ENCODE measurements at regions not wholly inside any gene's neighbourhood (a gene's known extent, or its start where the extent isn't known, plus 50 kb on each side); places are given as distances from the start of the nearest gene placed in this dataset.
"Not testable (repeated sequence)": the region's sequence is repeated elsewhere in the genome, so short reads cannot be mapped to it uniquely, and the experiment has no call there.

DNA sequence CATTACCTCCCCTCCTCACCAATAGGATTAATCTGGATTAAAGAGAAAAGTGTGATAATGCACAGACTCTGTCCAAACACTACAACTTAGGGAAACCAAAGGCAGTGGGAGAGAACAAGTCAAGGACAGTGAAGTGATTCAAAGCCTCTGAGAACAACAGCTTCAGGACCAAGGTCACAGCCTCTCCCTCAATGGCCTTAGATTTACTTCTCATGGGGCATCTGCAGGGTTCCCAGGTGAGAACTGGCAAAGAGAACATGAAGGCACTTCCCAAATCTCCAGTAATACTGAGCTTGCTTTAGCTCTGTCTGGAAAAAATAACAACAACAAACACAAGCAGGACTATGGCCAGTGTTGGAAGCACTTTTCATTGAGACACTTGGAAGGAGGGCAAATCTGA, 99.8 kb upstream of the GOLGA6L22 start:
- DNase-seq (ENCODE audit: low read depth); H3K4me3 ChIP-seq (ENCODE audit: low read depth, low read length): not testable (repeated sequence)

GRCh38 chr15:22359587-22359986, 99.1 kb upstream of the GOLGA6L22 start:
- TF ChIP-seq CTCF (IDR thresholded peaks at IDR 0.05; ENCODE audit: control insufficient read depth, extremely low read depth, insufficient read depth): 0 out of 2 replicates have a peak, but pooled peaks have one; percentile 22
- not testable (repeated sequence) for DNase-seq (ENCODE audit: low read depth); H3K4me3 ChIP-seq (ENCODE audit: low read depth, low read length)

- H3K4me3 ChIP-seq (ENCODE audit: low read depth, low read length); DNase-seq (ENCODE audit: low read depth): not testable (repeated sequence)
Observed at GRCh38 chr15:22360696-22361095, 98.0 kb upstream of the GOLGA6L22 start.

- DNase-seq (ENCODE audit: low read depth); H3K4me3 ChIP-seq (ENCODE audit: low read depth, low read length): not testable (repeated sequence)
Observed at GRCh38 chr15:22362502-22362901, 96.2 kb upstream of the GOLGA6L22 start.

DNA sequence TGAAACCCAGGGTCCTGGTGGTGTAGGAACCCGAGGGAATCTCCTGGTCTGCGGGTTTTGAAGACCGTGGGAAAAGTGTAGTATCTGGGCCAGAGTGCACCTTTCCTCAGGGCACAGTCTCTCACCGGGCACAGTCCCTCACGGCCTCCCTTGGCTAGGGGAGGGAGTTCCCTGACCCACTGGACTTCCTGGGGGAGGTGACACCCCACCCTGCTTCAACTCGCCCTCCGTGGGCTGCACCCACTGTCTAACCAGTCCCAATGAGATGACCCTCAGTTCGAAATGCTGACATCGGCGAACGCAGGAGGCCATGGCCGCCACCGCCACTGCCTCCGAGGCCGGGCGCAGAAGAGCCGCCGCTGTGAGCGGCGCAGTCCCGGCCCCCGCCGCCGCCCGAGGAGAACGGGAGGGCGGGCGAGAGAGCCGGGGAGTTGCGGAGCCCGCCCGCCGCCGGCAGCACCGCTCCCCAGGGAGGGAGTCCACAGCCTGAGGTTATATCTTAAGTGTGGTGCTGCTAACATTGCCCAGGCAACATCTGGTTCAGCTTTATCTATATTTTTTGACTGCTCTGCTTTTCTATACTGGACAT, 87.4 kb upstream of the GOLGA6L22 start:
- H3K4me3 ChIP-seq (ENCODE audit: low read depth, low read length); DNase-seq (ENCODE audit: low read depth): not testable (repeated sequence)

DNA sequence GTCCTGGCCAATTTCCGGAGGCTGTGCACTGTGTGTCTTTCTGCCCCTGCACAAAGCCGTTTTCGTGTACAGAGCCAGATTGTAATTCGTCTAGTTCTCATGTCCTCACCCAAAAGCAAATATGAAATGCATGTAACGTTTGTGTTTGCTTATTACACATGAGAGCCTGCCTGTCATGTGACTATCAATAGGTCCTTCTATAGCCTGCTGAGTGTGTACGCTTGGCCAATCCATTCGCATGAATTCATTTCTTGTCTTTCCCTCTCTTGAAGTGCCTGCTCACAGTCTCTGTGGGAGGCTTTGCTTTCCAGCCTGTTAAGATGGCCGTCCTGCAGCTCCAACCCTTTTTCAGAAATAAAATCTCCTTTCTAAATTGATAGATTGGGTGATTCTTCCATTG, 84.2 kb upstream of the GOLGA6L22 start:
- not testable (repeated sequence) for DNase-seq (ENCODE audit: low read depth); H3K4me3 ChIP-seq (ENCODE audit: low read depth, low read length)

- not testable (repeated sequence) for DNase-seq (ENCODE audit: low read depth); H3K4me3 ChIP-seq (ENCODE audit: low read depth, low read length)
Observed at GRCh38 chr15:22375829-22376228, 82.9 kb upstream of the GOLGA6L22 start.

- DNase-seq (ENCODE audit: low read depth); H3K4me3 ChIP-seq (ENCODE audit: low read depth, low read length): not testable (repeated sequence)
Observed at GRCh38 chr15:22377859-22378258, 80.8 kb upstream of the GOLGA6L22 start.

- DNase-seq (ENCODE audit: low read depth): not testable (repeated sequence)
Observed at GRCh38 chr15:22387691-22388090, 71.0 kb upstream of the GOLGA6L22 start.

GRCh38 chr15:22388365-22388764, 70.3 kb upstream of the GOLGA6L22 start:
- H3K4me3 ChIP-seq (ENCODE audit: low read depth, low read length); DNase-seq (ENCODE audit: low read depth): not testable (repeated sequence)

More at GRCh38 chr15:22387691-22388090, 71.0 kb upstream of the GOLGA6L22 start:
- not testable (repeated sequence) for H3K4me3 ChIP-seq (ENCODE audit: low read depth, low read length)

DNA sequence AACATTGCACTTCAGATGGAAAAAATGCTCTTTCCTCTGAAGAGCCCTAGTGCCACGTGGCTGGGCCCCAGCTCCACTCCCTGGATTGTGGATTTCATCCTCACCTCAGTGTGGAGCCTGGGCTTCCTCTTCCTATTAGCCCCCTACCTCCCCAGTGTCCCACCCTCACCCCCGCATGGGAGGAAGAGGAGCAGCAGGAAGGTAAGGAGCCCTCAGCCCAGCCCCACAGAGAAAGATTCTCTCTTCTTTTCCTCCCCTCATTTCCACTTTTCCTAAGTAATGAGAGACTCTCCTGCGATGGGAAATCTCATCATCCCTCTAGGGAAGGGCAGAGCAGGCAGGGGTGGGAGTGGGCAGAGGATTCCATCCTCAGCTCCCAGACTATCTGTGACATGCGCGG, 57.5 kb upstream of the GOLGA6L22 start:
- H3K4me3 ChIP-seq (ENCODE audit: low read depth, low read length); DNase-seq (ENCODE audit: low read depth): not testable (repeated sequence)

- not testable (repeated sequence) for H3K4me3 ChIP-seq (ENCODE audit: low read depth, low read length); DNase-seq (ENCODE audit: low read depth)
Observed at GRCh38 chr15:22401703-22402102, 57.0 kb upstream of the GOLGA6L22 start.

DNA sequence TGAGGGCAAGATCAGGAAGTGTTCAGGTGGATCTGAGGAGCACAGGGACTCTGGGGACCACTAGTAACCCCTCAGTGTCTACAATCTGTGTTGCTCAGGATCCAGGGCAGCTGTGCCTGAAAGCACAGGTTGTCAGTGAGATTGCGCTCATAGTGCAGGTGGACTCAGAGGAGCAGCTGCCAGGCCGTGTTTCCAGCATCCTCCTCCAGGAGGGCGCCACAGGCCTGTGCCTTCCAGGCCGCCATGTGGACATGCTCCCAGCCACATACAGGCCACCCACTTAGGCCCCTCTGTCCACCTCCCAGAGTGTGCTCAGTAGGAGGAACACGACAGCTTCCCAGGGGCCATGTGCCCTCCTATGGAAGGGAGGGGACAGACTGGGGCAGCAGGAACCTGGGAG, 52.9 kb upstream of the GOLGA6L22 start:
- not testable (repeated sequence) for DNase-seq (ENCODE audit: low read depth)

More for the DNA sequence above, 52.9 kb upstream of the GOLGA6L22 start:
- not testable (repeated sequence) for H3K4me3 ChIP-seq (ENCODE audit: low read depth, low read length)

Measured in LNCaP clone FGC (cell line).